H9 (cell line): ENCODE measurements at regions not wholly inside any gene's neighbourhood (a gene's known extent, or its start where the extent isn't known, plus 50 kb on each side); places are given as distances from the start of the nearest gene placed in this dataset.

Source experiments
- DNase-seq: peaks from one replicate; pipeline ENCODE4 v3.0.0-alpha.2; 2017
- H2AFZ ChIP-seq: one replicate; pipeline ENCODE4 v1.6.1; 2013; ENCODE audit warnings: mild to moderate bottlenecking, low read length, control low read depth, moderate library complexity
- H2AK5ac ChIP-seq: 2 replicates; pipeline ENCODE4 v1.6.1; 2013; ENCODE audit warnings: low read length, control low read depth, mixed read lengths; ENCODE audit not compliant: insufficient read length
- H2BK120ac ChIP-seq: one replicate; pipeline ENCODE4 v1.6.1; 2013; ENCODE audit warnings: low read depth, mild to moderate bottlenecking, low read length, control low read depth, inconsistent platforms; ENCODE audit not compliant: poor library complexity, severe bottlenecking
- H2BK12ac ChIP-seq: 2 replicates; pipeline ENCODE4 v1.6.1; 2013; ENCODE audit warnings: low read length, control low read depth, mixed read lengths, low read depth; ENCODE audit not compliant: insufficient read length
- H2BK15ac ChIP-seq: 2 replicates; pipeline ENCODE4 v1.6.1; 2013; ENCODE audit warnings: low read depth, low read length, control low read depth
- H2BK20ac ChIP-seq: one replicate; pipeline ENCODE4 v1.6.1; 2013; ENCODE audit warnings: low read depth, mild to moderate bottlenecking, low read length, control low read depth, inconsistent platforms; ENCODE audit not compliant: poor library complexity, severe bottlenecking
- H2BK5ac ChIP-seq: 2 replicates; pipeline ENCODE4 v1.6.1; 2013; ENCODE audit warnings: low read length, control low read depth, mixed read lengths; ENCODE audit not compliant: insufficient read length
- H3K14ac ChIP-seq: 2 replicates; pipeline ENCODE4 v1.6.1; 2013; ENCODE audit warnings: low read length, control low read depth; ENCODE audit not compliant: insufficient read depth
- H3K18ac ChIP-seq: 2 replicates; pipeline ENCODE4 v1.6.1; 2013; ENCODE audit warnings: low read depth, mild to moderate bottlenecking, mixed read lengths, low read length, control low read depth; ENCODE audit not compliant: insufficient read length
- H3K23ac ChIP-seq: 2 replicates; pipeline ENCODE4 v1.6.1; 2013; ENCODE audit warnings: low read length, control low read depth, mixed read lengths, low read depth; ENCODE audit not compliant: insufficient read length
- H3K23me2 ChIP-seq: 2 replicates; pipeline ENCODE4 v1.6.1; 2013; ENCODE audit warnings: low read depth, mild to moderate bottlenecking, mixed read lengths, low read length, control low read depth; ENCODE audit not compliant: insufficient read length, poor library complexity, severe bottlenecking
- H3K27ac ChIP-seq: 2 replicates; pipeline ENCODE4 v1.5.1; 2013; ENCODE audit warnings: low read length, control low read depth, mixed read lengths, low read depth; ENCODE audit not compliant: insufficient read length
- H3K27me3 ChIP-seq: 2 replicates; pipeline ENCODE4 v1.6.1; 2013; ENCODE audit warnings: low read length, control low read depth, inconsistent platforms; ENCODE audit not compliant: insufficient read depth
- H3K4ac ChIP-seq: 2 replicates; pipeline ENCODE4 v1.6.1; 2013; ENCODE audit warnings: low read depth, mild to moderate bottlenecking, control low read depth, inconsistent platforms, low read length, moderate library complexity
- H3K4me1 ChIP-seq: 2 replicates; pipeline ENCODE4 v1.6.1; 2013; ENCODE audit warnings: low read length, control low read depth, inconsistent platforms; ENCODE audit not compliant: insufficient read depth
- H3K4me2 ChIP-seq: 2 replicates; pipeline ENCODE4 v1.6.1; 2013; ENCODE audit warnings: low read length, control low read depth, mixed read lengths; ENCODE audit not compliant: insufficient read length, insufficient read depth
- H3K56ac ChIP-seq: 2 replicates; pipeline ENCODE4 v1.6.1; 2013; ENCODE audit warnings: low read depth, mild to moderate bottlenecking, mixed read lengths, low read length, control low read depth; ENCODE audit not compliant: insufficient read length
- H3K79me1 ChIP-seq: 2 replicates; pipeline ENCODE4 v1.6.1; 2013; ENCODE audit warnings: low read depth, mild to moderate bottlenecking, moderate library complexity, low read length, control low read depth, inconsistent platforms; ENCODE audit not compliant: insufficient read depth, poor library complexity, severe bottlenecking
- H3K79me2 ChIP-seq: 2 replicates; pipeline ENCODE4 v1.6.1; 2013; ENCODE audit warnings: low read length, control low read depth, inconsistent platforms; ENCODE audit not compliant: insufficient read depth
- H3K9ac ChIP-seq: 2 replicates; pipeline ENCODE4 v1.6.1; 2013; ENCODE audit warnings: low read length, control low read depth, mixed read lengths; ENCODE audit not compliant: insufficient read length; ENCODE audit errors: extremely low read depth
- H3K9me3 ChIP-seq: one replicate; pipeline ENCODE4 v1.6.1; 2013; ENCODE audit warnings: low read depth, low read length, inconsistent platforms; ENCODE audit not compliant: control insufficient read depth
- H3T11ph ChIP-seq: one replicate; pipeline ENCODE4 v1.6.1; 2013; ENCODE audit warnings: mild to moderate bottlenecking, low read length, control low read depth, inconsistent platforms
- H4K20me1 ChIP-seq: one replicate; pipeline ENCODE4 v1.6.1; 2013; ENCODE audit not compliant: control insufficient read depth, insufficient read length, insufficient read depth
- H4K5ac ChIP-seq: 2 replicates; pipeline ENCODE4 v1.6.1; 2013; ENCODE audit warnings: low read depth, mild to moderate bottlenecking, mixed read lengths, low read length, control low read depth; ENCODE audit not compliant: insufficient read length
- H4K8ac ChIP-seq: replicated peaks from 2 replicates; pipeline ENCODE4 v1.6.1; 2013; ENCODE audit warnings: low read length, control low read depth, mixed read lengths, low read depth; ENCODE audit not compliant: insufficient read length
- H4K91ac ChIP-seq: 2 replicates; pipeline ENCODE4 v1.6.1; 2013; ENCODE audit warnings: low read depth, mild to moderate bottlenecking, moderate library complexity, mixed read lengths, low read length, control low read depth; ENCODE audit not compliant: insufficient read length
- H3K27ac Mint-ChIP-seq, 3 experiments: 2 replicates in 2 of 3; 3 replicates in 1 of 3; pipeline ENCODE4 v1.8.0; 2020 to 2021; ENCODE audit warnings: mixed read lengths in 3 of 3, mild to moderate bottlenecking in 1 of 3, moderate library complexity in 1 of 3
- H3K27me3 Mint-ChIP-seq: 2 replicates; pipeline ENCODE4 v1.8.0; 2021; ENCODE audit warnings: low read depth, mild to moderate bottlenecking, moderate library complexity, mixed read lengths
- H3K36me3 Mint-ChIP-seq, 3 experiments: 2 replicates in 2 of 3; 3 replicates in 1 of 3; pipeline ENCODE4 v1.8.0; 2020 to 2021; ENCODE audit warnings: low read depth in 3 of 3, mixed read lengths in 3 of 3; ENCODE audit not compliant: insufficient read depth in 1 of 3
- H3K4me1 Mint-ChIP-seq, 2 experiments: 2 replicates each; pipeline ENCODE4 v1.8.0; 2020; ENCODE audit warnings: mixed read lengths in 2 of 2
- H3K4me3 Mint-ChIP-seq, 2 experiments: 2 replicates in 1 of 2; 3 replicates in 1 of 2; pipeline ENCODE4 v1.8.0; 2020 to 2021; ENCODE audit warnings: mild to moderate bottlenecking in 2 of 2, mixed read lengths in 2 of 2, moderate library complexity in 1 of 2
- H3K9me3 Mint-ChIP-seq, 2 experiments: 2 replicates in 1 of 2; 3 replicates in 1 of 2; pipeline ENCODE4 v1.8.0; 2020; ENCODE audit warnings: mild to moderate bottlenecking in 2 of 2, mixed read lengths in 2 of 2, moderate library complexity in 1 of 2
- WGBS: extraction: QIAGEN DNeasy Blood & Tissue Kit; methylation state at CpG from one replicate; pipeline ENCODE4 v1.1.7; 2013; ENCODE audit warnings: missing lambda C conversion rate, low lambda C conversion rate, mixed read lengths; ENCODE audit not compliant: insufficient read length; ENCODE audit errors: extremely low coverage; 5-methylcytosine and 5-hydroxymethylcytosine counted together
- TF ChIP-seq, protein P1 (sequence below): fragments of 200-600 bp; sonication (generic); conservative IDR thresholded peaks from 3 replicates; pipeline ENCODE4 v1.8.0; 2021; ENCODE audit warnings: antibody characterized with exemption, mild to moderate bottlenecking

DNA sequence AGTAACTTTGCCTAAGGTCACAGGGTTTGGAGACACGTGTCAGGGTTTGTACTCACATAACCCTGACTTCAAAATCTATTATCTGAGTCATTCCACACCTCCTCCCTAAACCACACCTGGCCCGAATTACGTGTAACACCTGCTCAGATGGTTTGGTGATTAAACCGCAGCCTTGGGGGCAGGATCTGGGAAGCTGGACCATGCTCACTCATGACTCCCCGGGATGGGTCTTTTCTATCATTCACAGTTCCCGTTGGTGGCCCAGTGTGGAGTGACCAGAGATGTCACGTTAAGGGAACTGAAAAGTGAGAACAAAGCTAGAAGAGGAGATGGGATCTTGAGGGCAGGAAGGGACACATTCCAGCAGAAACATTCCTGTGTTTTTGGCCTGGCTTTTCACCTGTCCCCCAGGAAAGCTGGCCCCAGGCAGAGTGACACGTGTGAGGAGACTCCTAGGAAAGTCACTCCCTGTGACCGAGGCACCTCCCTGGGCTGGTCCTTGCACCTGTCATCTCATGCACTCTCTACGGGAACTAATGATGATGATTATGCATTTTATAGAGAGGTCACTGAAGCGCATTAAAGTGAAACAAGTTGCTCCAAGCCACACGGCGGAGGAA, 75.4 kb upstream of the POMGNT2 start:
- H2AK5ac ChIP-seq, result no peak overlapping the region
- Mint-ChIP-seq H3K9me3 (no peaks in the 10 kb centered on the region), H3K27me3 (no peaks in the 10 kb centered on the region; the same call in 1 of the 2 replicates), H3K4me1 (peaks cover 0 to 3% of the 10 kb centered on the region in 2 experiments; a peak in 2 of 4 replicates), H3K27ac (no peak overlapping the region), H3K36me3 (no peaks in the 10 kb centered on the region), H3K4me3 (no peak overlapping the region)
- H3K9ac ChIP-seq, result no peak overlapping the region
- no peak overlapping the region for H2BK5ac ChIP-seq
- no peak overlapping the region for H3K23ac ChIP-seq
- H4K8ac ChIP-seq, result no peak overlapping the region
- H3K23me2 ChIP-seq, result no peaks in the 10 kb centered on the region
- no peak overlapping the region for H4K91ac ChIP-seq
- H3K4me2 ChIP-seq, result no peak overlapping the region
- H3K27me3 ChIP-seq, result no peaks in the 10 kb centered on the region
- H3K27ac ChIP-seq, result no peak overlapping the region
- H3K79me1 ChIP-seq, result no peaks in the 10 kb centered on the region
- no peak overlapping the region for H2BK20ac ChIP-seq
- no peaks in the 10 kb centered on the region for H3K79me2 ChIP-seq
- no peak overlapping the region for H3K56ac ChIP-seq
- H2BK15ac ChIP-seq, result no peak overlapping the region
- no peak overlapping the region for H2AFZ ChIP-seq
- no peak overlapping the region for H2BK12ac ChIP-seq
- no peak overlapping the region for H3T11ph ChIP-seq
- no peak for DNase-seq
- H2BK120ac ChIP-seq, result no peak overlapping the region
- TF ChIP-seq, protein P1, sequence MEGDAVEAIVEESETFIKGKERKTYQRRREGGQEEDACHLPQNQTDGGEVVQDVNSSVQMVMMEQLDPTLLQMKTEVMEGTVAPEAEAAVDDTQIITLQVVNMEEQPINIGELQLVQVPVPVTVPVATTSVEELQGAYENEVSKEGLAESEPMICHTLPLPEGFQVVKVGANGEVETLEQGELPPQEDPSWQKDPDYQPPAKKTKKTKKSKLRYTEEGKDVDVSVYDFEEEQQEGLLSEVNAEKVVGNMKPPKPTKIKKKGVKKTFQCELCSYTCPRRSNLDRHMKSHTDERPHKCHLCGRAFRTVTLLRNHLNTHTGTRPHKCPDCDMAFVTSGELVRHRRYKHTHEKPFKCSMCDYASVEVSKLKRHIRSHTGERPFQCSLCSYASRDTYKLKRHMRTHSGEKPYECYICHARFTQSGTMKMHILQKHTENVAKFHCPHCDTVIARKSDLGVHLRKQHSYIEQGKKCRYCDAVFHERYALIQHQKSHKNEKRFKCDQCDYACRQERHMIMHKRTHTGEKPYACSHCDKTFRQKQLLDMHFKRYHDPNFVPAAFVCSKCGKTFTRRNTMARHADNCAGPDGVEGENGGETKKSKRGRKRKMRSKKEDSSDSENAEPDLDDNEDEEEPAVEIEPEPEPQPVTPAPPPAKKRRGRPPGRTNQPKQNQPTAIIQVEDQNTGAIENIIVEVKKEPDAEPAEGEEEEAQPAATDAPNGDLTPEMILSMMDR, result no peak
- H3K9me3 ChIP-seq, result no peaks in the 10 kb centered on the region
- H3K18ac ChIP-seq, result no peak overlapping the region
- H4K5ac ChIP-seq, result no peak overlapping the region
- no CpG with 5 or more reads among the region's 13 CpGs for WGBS
- H4K20me1 ChIP-seq, result no peaks in the 10 kb centered on the region
- no peak overlapping the region for H3K14ac ChIP-seq
- peaks cover 2% of the 10 kb centered on the region; the same call in 1 of the 2 replicates for H3K4me1 ChIP-seq
- H3K4ac ChIP-seq, result no peak overlapping the region
